AG10803 (cell line): ENCODE measurements at regions not wholly inside any gene's neighbourhood (a gene's known extent, or its start where the extent isn't known, plus 50 kb on each side); places are given as distances from the start of the nearest gene placed in this dataset.
"Not testable (repeated sequence)": the region's sequence is repeated elsewhere in the genome, so short reads cannot be mapped to it uniquely, and the experiment has no call there.

ENCODE experiments used
- DNase-seq: peaks from one replicate; pipeline ENCODE4 v3.0.0; 2010; ENCODE audit warnings: low read depth
- H3K4me3 ChIP-seq: 2 replicates; pipeline ENCODE4 v1.5.1; 2011; ENCODE audit warnings: mild to moderate bottlenecking, low read length, control low read depth
- TF ChIP-seq, protein P1 (sequence below): conservative IDR thresholded peaks from 2 replicates; pipeline ENCODE4 v1.5.1; 2011; ENCODE audit warnings: mild to moderate bottlenecking, low read length, control low read depth, inconsistent platforms

DNA sequence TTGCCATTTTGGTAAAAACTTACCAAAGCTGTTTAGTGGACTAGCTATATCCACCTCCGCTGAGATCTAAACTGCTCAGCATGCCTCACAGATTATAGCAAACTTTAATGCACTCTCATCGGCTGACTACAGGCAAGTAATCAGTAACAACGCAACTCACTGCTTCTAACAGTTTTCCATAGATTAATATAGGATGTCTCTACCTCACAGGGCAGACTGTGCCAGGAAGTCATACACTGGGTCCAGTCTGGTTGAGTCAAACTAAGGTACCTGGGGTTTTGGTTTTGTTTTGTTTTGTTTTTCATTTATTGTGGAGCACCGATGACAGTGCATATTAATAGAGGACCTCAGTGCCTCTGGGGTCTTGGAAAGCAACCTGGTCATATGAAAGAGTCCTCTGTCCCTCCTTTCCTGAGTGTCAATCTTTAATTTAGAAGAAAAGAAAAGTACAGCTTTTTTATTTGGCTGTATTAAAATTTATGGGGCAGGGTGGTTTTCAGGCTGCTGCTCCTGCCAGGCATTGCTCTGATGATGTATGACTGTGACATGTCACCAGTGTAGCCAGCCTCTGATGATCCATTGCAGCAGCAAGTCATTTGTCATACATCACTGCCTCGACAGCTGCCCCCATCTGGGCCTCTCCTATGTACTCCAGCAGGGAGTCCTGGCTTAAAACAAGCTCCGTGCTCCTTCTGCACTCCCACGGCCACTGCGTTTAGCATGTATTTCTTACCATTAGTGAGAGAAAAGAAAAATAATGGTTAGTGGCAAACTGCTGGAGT is 854.1 kb downstream of the KCNJ2 start:
- no peak overlapping the region for H3K4me3 ChIP-seq
- TF ChIP-seq, protein P1, sequence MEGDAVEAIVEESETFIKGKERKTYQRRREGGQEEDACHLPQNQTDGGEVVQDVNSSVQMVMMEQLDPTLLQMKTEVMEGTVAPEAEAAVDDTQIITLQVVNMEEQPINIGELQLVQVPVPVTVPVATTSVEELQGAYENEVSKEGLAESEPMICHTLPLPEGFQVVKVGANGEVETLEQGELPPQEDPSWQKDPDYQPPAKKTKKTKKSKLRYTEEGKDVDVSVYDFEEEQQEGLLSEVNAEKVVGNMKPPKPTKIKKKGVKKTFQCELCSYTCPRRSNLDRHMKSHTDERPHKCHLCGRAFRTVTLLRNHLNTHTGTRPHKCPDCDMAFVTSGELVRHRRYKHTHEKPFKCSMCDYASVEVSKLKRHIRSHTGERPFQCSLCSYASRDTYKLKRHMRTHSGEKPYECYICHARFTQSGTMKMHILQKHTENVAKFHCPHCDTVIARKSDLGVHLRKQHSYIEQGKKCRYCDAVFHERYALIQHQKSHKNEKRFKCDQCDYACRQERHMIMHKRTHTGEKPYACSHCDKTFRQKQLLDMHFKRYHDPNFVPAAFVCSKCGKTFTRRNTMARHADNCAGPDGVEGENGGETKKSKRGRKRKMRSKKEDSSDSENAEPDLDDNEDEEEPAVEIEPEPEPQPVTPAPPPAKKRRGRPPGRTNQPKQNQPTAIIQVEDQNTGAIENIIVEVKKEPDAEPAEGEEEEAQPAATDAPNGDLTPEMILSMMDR, result no peak
- DNase-seq, result peak; percentile 1

DNA sequence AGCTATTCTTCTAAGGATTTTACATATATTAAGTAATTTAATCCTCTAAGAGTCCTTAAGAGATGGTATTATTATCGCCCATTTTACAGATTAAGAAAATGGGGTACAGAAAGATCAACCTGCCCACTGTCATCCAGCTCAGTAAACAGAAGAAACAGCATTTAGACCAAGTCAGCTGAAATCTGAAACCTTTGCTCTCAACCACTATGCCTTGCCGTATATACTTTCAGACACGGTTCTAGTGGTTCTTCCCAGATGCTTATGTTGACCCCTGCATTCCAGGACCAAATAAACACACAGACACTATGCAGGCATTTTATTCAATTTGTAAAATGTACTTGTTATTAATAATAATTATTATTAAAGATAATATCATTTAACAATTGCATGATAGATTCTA is 854.8 kb downstream of the KCNJ2 start:
- DNase-seq, result no peak
- H3K4me3 ChIP-seq, result no peak overlapping the region
- TF ChIP-seq, protein P1, result no peak

DNA sequence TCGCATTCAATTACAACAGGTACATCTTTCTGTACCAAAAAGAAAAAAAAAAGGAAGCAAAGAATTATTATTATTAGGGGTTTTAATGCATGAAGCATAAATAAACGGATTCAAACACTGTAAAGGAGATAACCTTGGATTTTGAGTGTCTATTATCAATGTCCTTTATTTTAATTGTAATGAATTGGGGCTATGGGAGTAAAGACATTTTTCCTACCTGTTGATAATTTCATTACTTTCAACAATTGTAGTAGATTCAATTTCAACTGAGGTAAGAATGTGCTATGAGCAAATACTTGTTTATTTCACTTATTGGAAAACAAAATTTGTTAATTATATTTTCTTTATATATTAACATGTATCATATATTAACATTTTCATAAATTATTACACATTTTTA is 855.6 kb downstream of the KCNJ2 start:
- TF ChIP-seq, protein P1, result no peak
- no peak overlapping the region for H3K4me3 ChIP-seq
- DNase-seq, result no peak

DNA sequence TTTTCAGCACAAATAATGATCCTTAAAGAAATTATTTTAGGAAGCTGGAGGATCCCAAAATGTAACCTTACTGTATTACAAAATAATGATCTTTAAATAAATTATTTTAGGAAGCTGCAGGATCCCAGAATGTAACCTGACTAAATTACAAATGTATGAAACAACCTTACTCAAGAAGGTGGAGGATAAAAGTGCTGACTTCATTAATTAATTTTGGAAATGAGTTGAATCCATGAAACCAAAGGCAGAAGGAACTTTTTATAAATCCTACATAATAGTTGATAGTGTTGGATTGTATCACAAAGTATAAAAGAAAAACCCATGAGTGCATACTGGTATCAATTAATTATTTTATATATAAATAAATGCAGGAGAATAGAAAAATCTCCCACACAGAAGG is 859.9 kb downstream of the KCNJ2 start:
- TF ChIP-seq, protein P1, result no peak
- no peak for DNase-seq
- H3K4me3 ChIP-seq, result no peak overlapping the region

DNA sequence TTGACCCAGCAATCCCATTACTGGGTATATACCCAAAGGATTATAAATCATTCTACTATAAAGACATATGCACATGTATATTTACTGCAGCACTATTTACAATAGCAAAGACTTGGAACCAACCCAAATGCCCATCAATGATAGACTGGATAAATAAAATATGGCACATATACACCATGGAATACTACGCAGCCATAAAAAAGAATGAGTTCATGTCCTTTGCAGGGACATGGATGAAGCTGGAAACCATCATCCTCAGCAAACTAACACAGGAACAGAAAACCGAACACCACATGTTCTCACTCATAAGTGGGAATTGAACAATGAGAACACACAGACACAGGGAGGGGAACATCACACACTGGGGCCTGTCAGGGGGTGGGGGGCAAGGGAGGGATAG is 862.0 kb downstream of the KCNJ2 start:
- not testable (repeated sequence) for H3K4me3 ChIP-seq, DNase-seq

DNA sequence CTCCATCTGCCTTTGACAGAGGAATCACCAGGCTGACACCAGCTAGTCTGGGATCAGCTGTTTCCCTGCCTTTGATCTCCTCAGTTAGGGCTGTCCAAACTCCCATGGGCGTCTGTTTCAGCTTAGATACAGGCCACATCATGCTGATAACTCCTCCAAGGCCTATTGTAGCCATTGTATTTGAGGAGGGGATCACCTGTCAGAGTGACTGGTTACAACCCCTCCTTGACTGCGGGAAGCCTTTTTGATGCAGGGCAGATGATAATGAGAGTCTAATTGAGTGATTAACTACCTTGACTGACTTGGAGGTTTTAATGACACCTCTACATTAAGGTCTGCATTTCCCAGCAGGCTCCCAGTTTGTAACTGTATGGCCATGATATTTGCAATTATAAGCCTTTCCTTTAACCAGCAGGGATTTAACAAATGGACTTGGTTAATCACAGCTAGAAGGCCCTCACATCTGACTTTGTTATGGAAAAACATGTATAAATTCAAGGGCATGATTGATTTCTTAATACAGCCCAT is 863.5 kb downstream of the KCNJ2 start:
- no peak overlapping the region for H3K4me3 ChIP-seq
- TF ChIP-seq, protein P1, result no peak
- DNase-seq, result no peak

DNA sequence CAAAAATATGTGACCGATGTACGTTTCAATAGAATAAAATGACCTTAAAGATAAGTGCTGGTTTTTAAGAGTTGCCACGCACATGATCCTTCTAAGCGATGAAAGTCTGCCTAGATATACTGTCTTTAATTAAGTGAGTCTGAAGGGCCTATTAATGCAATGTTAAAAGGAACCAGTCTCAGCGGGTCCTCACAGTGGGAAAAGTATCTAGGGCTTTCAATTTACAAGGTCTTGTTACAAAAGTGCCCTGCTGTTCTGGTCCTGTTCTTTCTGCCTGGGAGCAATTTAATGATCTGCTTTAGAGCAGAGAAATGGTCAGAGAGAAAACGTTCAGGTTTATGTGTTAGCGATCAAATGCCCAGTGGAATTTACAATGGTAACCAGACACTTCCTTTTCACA is 864.0 kb downstream of the KCNJ2 start:
- no peak for DNase-seq
- no peak overlapping the region for H3K4me3 ChIP-seq
- TF ChIP-seq, protein P1, result no peak
